ENCODE measurements at regions not wholly inside any gene's neighbourhood (a gene's known extent, or its start where the extent isn't known, plus 50 kb on each side); places are given as distances from the start of the nearest gene placed in this dataset.
A peak's percentile ranks its signal among the peaks of the same experiment; 100 is the strongest.
"Not testable (repeated sequence)": the region's sequence is repeated elsewhere in the genome, so short reads cannot be mapped to it uniquely, and the experiment has no call there.

DNA sequence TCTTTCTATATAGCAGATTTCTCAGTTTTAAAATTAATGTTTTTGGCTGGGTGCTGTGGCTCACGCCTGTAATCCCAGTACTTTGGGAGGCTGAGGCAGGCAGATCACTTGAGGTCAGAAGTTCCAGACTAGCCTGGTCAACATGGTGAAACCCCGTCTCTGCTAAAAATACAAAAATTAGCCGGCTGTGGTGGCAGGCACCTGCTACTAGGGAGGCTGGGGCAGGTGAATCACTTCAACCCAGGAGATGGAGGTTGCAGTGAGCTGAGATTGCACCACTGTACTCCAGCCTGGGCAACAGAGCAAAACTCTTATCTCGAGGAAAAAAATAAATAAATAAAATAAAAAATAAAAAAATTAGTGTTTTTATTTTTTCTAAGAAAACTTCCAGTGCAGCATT is 127.5 kb upstream of the CACNA2D1 start:
- H3K4me3 ChIP-seq (ENCODE audit: low read length); H3K27ac ChIP-seq (ENCODE audit: low read length); H3K4me1 ChIP-seq (ENCODE audit: control insufficient read depth, insufficient read depth, low read length); DNase-seq (ENCODE audit: low read depth, low spot score); H3K9me3 ChIP-seq (ENCODE audit: control insufficient read depth, insufficient read depth, low read length); H3K36me3 ChIP-seq (ENCODE audit: control insufficient read depth, insufficient read depth, low read length); H3K27me3 ChIP-seq (ENCODE audit: control insufficient read depth, insufficient read depth, low read length): not testable (repeated sequence)
- no CpG with 5 or more reads among the region's 4 CpGs for WGBS (ENCODE audit: insufficient coverage, insufficient read length)

DNA sequence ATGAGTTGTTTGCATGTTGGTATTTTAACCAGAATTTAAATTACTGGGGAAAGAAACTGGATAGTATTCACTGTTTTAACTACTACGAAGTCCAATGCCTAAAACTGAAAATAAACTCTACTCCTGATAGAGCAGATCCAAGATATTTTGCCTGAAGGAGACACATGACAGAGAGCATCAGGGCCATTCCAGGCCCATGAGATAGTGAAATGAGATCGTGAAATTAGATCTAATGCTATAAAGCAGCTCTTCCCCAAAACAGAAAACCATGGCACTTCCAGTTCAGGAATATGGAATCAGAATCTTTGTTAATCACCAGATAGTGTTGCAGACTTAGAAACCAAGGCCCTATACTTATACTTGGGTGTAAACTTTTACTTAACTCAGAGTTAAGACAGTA is 124.3 kb upstream of the CACNA2D1 start:
- no peaks in the 10 kb centered on the region for H3K4me1 ChIP-seq (ENCODE audit: control insufficient read depth, insufficient read depth, low read length)
- WGBS (ENCODE audit: insufficient coverage, insufficient read length): no CpG with 5 or more reads among the region's 2 CpGs
- DNase-seq (ENCODE audit: low read depth, low spot score): no peak
- no peak overlapping the region for H3K27ac ChIP-seq (ENCODE audit: low read length)
- no peaks in the 10 kb centered on the region for H3K27me3 ChIP-seq (ENCODE audit: control insufficient read depth, insufficient read depth, low read length)
- H3K4me3 ChIP-seq (ENCODE audit: low read length): no peak overlapping the region
- no peaks in the 10 kb centered on the region for H3K36me3 ChIP-seq (ENCODE audit: control insufficient read depth, insufficient read depth, low read length)
- H3K9me3 ChIP-seq (ENCODE audit: control insufficient read depth, insufficient read depth, low read length): no peaks in the 10 kb centered on the region

GRCh38 chr7:82567356-82567755 is 123.8 kb upstream of the CACNA2D1 start:
- no CpG with 5 or more reads among the region's 2 CpGs for WGBS (ENCODE audit: insufficient coverage, insufficient read length)
- H3K4me3 ChIP-seq (ENCODE audit: low read length): no peak overlapping the region
- H3K27me3 ChIP-seq (ENCODE audit: control insufficient read depth, insufficient read depth, low read length): no peaks in the 10 kb centered on the region
- no peaks in the 10 kb centered on the region for H3K4me1 ChIP-seq (ENCODE audit: control insufficient read depth, insufficient read depth, low read length)
- H3K9me3 ChIP-seq (ENCODE audit: control insufficient read depth, insufficient read depth, low read length): no peaks in the 10 kb centered on the region
- DNase-seq (ENCODE audit: low read depth, low spot score): no peak
- no peaks in the 10 kb centered on the region for H3K36me3 ChIP-seq (ENCODE audit: control insufficient read depth, insufficient read depth, low read length)
- no peak overlapping the region for H3K27ac ChIP-seq (ENCODE audit: low read length)

DNA sequence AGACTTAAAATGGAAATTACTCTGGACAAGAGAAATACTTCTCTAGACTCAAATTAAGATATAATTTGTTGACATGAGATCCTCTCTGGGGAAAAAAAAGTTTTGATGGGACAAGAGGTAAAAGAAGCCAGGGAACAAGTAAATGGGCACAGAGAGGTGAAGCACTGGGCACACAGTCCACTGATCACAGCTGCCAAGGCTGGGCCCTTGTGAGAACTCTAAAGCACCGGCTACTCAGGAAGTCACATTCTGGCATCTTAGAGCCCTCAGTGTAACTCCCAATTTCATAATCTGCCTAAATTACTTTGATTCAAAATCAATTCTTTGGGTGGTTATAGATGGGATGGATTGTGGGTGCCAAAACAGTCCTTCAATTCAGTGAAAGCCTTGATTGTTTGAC is 123.2 kb upstream of the CACNA2D1 start:
- Histone ChIP-seq H3K4me1 (ENCODE audit: control insufficient read depth, insufficient read depth, low read length) (no peaks in the 10 kb centered on the region), H3K9me3 (ENCODE audit: control insufficient read depth, insufficient read depth, low read length) (no peaks in the 10 kb centered on the region), H3K36me3 (ENCODE audit: control insufficient read depth, insufficient read depth, low read length) (no peaks in the 10 kb centered on the region), H3K4me3 (ENCODE audit: low read length) (no peak overlapping the region), H3K27me3 (ENCODE audit: control insufficient read depth, insufficient read depth, low read length) (no peaks in the 10 kb centered on the region), H3K27ac (ENCODE audit: low read length) (no peak overlapping the region)
- DNase-seq (ENCODE audit: low read depth, low spot score): no peak
- WGBS (ENCODE audit: insufficient coverage, insufficient read length): no CpG with 5 or more reads among the region's 1 CpG

DNA sequence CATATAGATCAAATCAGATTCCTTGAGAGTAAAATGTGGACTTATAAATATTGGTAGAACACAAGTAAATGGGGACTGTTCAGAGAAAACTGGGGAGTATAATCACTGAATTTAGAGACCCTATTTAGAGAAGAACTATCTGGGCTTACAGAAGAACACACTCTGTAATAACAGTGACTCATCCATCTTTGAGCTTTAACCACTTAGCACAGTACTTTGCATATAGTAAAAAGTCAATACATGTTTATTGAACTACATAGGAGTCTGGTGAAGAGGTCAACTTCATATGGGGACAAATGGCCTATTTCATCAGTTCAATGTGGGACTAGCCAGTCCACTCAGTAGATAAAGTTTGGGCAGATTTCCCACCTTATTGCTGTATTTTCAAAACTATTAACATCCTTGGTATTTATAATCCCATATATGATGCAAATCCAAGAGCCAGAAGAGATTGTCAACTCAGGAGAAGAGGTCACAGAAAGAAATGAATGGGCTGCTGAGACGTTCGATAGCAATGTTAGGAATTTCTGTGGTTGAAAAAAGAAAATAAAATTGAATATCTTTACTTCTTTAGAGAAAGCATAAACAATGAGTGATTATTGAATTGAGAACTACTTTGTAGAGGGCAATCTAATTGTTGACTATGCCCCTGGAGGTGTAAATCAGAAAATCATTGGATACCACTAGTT is 119.3 kb upstream of the CACNA2D1 start:
- Histone ChIP-seq H3K36me3 (ENCODE audit: control insufficient read depth, insufficient read depth, low read length) (no peaks in the 10 kb centered on the region), H3K4me3 (ENCODE audit: low read length) (no peak overlapping the region), H3K27ac (ENCODE audit: low read length) (no peak overlapping the region), H3K27me3 (ENCODE audit: control insufficient read depth, insufficient read depth, low read length) (no peaks in the 10 kb centered on the region), H3K9me3 (ENCODE audit: control insufficient read depth, insufficient read depth, low read length) (no peaks in the 10 kb centered on the region), H3K4me1 (ENCODE audit: control insufficient read depth, insufficient read depth, low read length) (no peaks in the 10 kb centered on the region)
- no CpG with 5 or more reads among the region's 2 CpGs for WGBS (ENCODE audit: insufficient coverage, insufficient read length)
- DNase-seq (ENCODE audit: low read depth, low spot score): no peak

GRCh38 chr7:82559193-82559805 is 115.7 kb upstream of the CACNA2D1 start:
- H3K4me3 ChIP-seq (ENCODE audit: low read length): no peak overlapping the region
- H3K27ac ChIP-seq (ENCODE audit: low read length): no peak overlapping the region
- peak; percentile 20 for DNase-seq (ENCODE audit: low read depth, low spot score)
- no peaks in the 10 kb centered on the region for H3K36me3 ChIP-seq (ENCODE audit: control insufficient read depth, insufficient read depth, low read length)
- no peaks in the 10 kb centered on the region for H3K27me3 ChIP-seq (ENCODE audit: control insufficient read depth, insufficient read depth, low read length)
- no peaks in the 10 kb centered on the region for H3K4me1 ChIP-seq (ENCODE audit: control insufficient read depth, insufficient read depth, low read length)
- no peaks in the 10 kb centered on the region for H3K9me3 ChIP-seq (ENCODE audit: control insufficient read depth, insufficient read depth, low read length)
- WGBS (ENCODE audit: insufficient coverage, insufficient read length): no CpG with 5 or more reads among the region's 7 CpGs

- Histone ChIP-seq H3K36me3 (ENCODE audit: control insufficient read depth, insufficient read depth, low read length) (no peaks in the 10 kb centered on the region), H3K4me3 (ENCODE audit: low read length) (no peak overlapping the region), H3K27ac (ENCODE audit: low read length) (no peak overlapping the region), H3K9me3 (ENCODE audit: control insufficient read depth, insufficient read depth, low read length) (no peaks in the 10 kb centered on the region), H3K27me3 (ENCODE audit: control insufficient read depth, insufficient read depth, low read length) (no peaks in the 10 kb centered on the region), H3K4me1 (ENCODE audit: control insufficient read depth, insufficient read depth, low read length) (no peaks in the 10 kb centered on the region)
- no CpG with 5 or more reads among the region's 6 CpGs for WGBS (ENCODE audit: insufficient coverage, insufficient read length)
- DNase-seq (ENCODE audit: low read depth, low spot score): no peak
These were observed 106.2 kb upstream of the CACNA2D1 start for GRCh38 chr7:82549616-82550285.

GRCh38 chr7:82548141-82548688 is 104.6 kb upstream of the CACNA2D1 start:
- Histone ChIP-seq H3K4me1 (ENCODE audit: control insufficient read depth, insufficient read depth, low read length) (no peaks in the 10 kb centered on the region), H3K4me3 (ENCODE audit: low read length) (no peak overlapping the region), H3K27me3 (ENCODE audit: control insufficient read depth, insufficient read depth, low read length) (no peaks in the 10 kb centered on the region), H3K9me3 (ENCODE audit: control insufficient read depth, insufficient read depth, low read length) (no peaks in the 10 kb centered on the region), H3K27ac (ENCODE audit: low read length) (no peak overlapping the region), H3K36me3 (ENCODE audit: control insufficient read depth, insufficient read depth, low read length) (no peaks in the 10 kb centered on the region)
- WGBS (ENCODE audit: insufficient coverage, insufficient read length): no CpG with 5 or more reads among the region's 3 CpGs
- no peak for DNase-seq (ENCODE audit: low read depth, low spot score)

- no peak for DNase-seq (ENCODE audit: low read depth, low spot score)
- WGBS (ENCODE audit: insufficient coverage, insufficient read length): no CpG with 5 or more reads among the region's 2 CpGs
- H3K9me3 ChIP-seq (ENCODE audit: control insufficient read depth, insufficient read depth, low read length): no peaks in the 10 kb centered on the region
These were observed 99.1 kb upstream of the CACNA2D1 start for GRCh38 chr7:82542665-82543064.

DNA sequence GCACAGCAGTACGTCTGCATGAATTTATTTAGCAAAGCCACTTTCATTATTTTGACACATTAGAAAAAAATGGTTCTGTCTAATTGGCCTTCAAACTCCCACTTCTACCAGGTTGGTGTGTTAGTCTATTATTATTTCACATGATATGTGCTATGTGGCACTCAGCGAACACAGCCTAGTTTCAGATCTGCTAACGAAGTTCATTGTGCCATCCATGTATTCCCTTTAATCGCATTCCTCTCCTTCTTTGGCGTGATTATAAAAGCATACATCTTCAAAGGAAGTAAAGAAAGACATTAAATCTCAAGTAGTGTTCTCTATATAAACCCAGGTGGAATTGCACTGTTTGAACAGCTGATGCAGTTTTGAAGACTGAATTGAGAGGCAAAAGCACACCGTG is 96.4 kb upstream of the CACNA2D1 start:
- no peaks in the 10 kb centered on the region for H3K9me3 ChIP-seq (ENCODE audit: control insufficient read depth, insufficient read depth, low read length)
- no peaks in the 10 kb centered on the region for H3K4me1 ChIP-seq (ENCODE audit: control insufficient read depth, insufficient read depth, low read length)
- no peaks in the 10 kb centered on the region for H3K27me3 ChIP-seq (ENCODE audit: control insufficient read depth, insufficient read depth, low read length)
- no peak overlapping the region for H3K4me3 ChIP-seq (ENCODE audit: low read length)
- no peak for DNase-seq (ENCODE audit: low read depth, low spot score)
- H3K27ac ChIP-seq (ENCODE audit: low read length): no peak overlapping the region
- no peaks in the 10 kb centered on the region for H3K36me3 ChIP-seq (ENCODE audit: control insufficient read depth, insufficient read depth, low read length)
- WGBS (ENCODE audit: insufficient coverage, insufficient read length): no CpG with 5 or more reads among the region's 6 CpGs

More at GRCh38 chr7:82542665-82543064, 99.1 kb upstream of the CACNA2D1 start:
- no peaks in the 10 kb centered on the region for H3K4me1 ChIP-seq (ENCODE audit: control insufficient read depth, insufficient read depth, low read length)
- no peak overlapping the region for H3K27ac ChIP-seq (ENCODE audit: low read length)
- H3K4me3 ChIP-seq (ENCODE audit: low read length): no peak overlapping the region
- H3K36me3 ChIP-seq (ENCODE audit: control insufficient read depth, insufficient read depth, low read length): no peaks in the 10 kb centered on the region
- no peaks in the 10 kb centered on the region for H3K27me3 ChIP-seq (ENCODE audit: control insufficient read depth, insufficient read depth, low read length)
